Cardiac muscle cell (in vitro differentiated cells and primary cell): ENCODE measurements at regions not wholly inside any gene's neighbourhood (a gene's known extent, or its start where the extent isn't known, plus 50 kb on each side); places are given as distances from the start of the nearest gene placed in this dataset.

Source experiments
- DNase-seq, 2 donors: peaks; one replicate each; pipeline versions ENCODE4 v3.0.0 to v3.0.0-alpha.2; 2010 to 2017; ENCODE audit warnings: low read depth in 1 of 2, low spot score in 1 of 2
- H3K27ac ChIP-seq: fragments of 200-600 bp; sonication (generic); 2 replicates; pipeline ENCODE4 v1.5.1; 2016
- H3K27me3 ChIP-seq: fragments of 200-600 bp; sonication (generic); 2 replicates; pipeline ENCODE4 v1.6.0; 2016; ENCODE audit warnings: control low read depth
- H3K36me3 ChIP-seq: fragments of 200-600 bp; sonication (generic); 2 replicates; pipeline ENCODE4 v1.5.1; 2016; ENCODE audit warnings: control low read depth
- H3K4me1 ChIP-seq: fragments of 200-600 bp; sonication (generic); 2 replicates; pipeline ENCODE4 v1.8.1; 2017; ENCODE audit warnings: low read depth, mild to moderate bottlenecking, mixed run types
- H3K4me3 ChIP-seq: fragments of 200-600 bp; sonication (generic); 2 replicates; pipeline ENCODE4 v1.5.1; 2016; ENCODE audit warnings: mild to moderate bottlenecking
- H3K9me3 ChIP-seq: fragments of 200-600 bp; sonication (generic); 2 replicates; pipeline ENCODE4 v1.5.1; 2017; ENCODE audit warnings: low read depth, mild to moderate bottlenecking, control low read depth
- TF ChIP-seq, protein P1 (sequence below): IDR thresholded peaks from 2 replicates; pipeline ENCODE4 v1.5.1; 2012; ENCODE audit warnings: low read depth, mild to moderate bottlenecking, low read length

DNA sequence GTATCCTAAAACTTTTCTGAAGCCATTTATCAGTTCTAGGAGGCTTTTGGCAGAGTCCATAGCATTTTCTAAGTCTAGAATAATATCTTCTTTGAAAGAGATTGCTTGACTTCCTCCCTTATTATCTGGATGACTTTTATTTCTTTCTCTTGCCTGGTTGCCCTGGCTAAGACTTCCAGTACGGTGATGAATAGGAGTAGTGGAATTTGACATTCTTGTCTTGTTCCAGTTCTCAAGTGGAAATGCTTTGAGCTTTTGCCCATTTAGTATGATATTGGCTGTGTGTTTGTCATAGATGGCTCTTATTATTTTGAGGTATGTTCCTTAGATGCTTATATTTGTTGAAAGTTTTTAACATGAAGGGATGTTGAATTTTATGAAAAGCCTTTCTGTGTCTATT, 1647.9 kb downstream of the PLA2G4A start:
- Histone ChIP-seq H3K36me3 (no peaks in the 10 kb centered on the region), H3K4me3 (no peak overlapping the region), H3K27me3 (no peaks in the 10 kb centered on the region), H3K9me3 (no peaks in the 10 kb centered on the region), H3K27ac (no peak overlapping the region), H3K4me1 (no peaks in the 10 kb centered on the region)
- no peak for DNase-seq
- TF ChIP-seq, protein P1, sequence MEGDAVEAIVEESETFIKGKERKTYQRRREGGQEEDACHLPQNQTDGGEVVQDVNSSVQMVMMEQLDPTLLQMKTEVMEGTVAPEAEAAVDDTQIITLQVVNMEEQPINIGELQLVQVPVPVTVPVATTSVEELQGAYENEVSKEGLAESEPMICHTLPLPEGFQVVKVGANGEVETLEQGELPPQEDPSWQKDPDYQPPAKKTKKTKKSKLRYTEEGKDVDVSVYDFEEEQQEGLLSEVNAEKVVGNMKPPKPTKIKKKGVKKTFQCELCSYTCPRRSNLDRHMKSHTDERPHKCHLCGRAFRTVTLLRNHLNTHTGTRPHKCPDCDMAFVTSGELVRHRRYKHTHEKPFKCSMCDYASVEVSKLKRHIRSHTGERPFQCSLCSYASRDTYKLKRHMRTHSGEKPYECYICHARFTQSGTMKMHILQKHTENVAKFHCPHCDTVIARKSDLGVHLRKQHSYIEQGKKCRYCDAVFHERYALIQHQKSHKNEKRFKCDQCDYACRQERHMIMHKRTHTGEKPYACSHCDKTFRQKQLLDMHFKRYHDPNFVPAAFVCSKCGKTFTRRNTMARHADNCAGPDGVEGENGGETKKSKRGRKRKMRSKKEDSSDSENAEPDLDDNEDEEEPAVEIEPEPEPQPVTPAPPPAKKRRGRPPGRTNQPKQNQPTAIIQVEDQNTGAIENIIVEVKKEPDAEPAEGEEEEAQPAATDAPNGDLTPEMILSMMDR: no peak

DNA sequence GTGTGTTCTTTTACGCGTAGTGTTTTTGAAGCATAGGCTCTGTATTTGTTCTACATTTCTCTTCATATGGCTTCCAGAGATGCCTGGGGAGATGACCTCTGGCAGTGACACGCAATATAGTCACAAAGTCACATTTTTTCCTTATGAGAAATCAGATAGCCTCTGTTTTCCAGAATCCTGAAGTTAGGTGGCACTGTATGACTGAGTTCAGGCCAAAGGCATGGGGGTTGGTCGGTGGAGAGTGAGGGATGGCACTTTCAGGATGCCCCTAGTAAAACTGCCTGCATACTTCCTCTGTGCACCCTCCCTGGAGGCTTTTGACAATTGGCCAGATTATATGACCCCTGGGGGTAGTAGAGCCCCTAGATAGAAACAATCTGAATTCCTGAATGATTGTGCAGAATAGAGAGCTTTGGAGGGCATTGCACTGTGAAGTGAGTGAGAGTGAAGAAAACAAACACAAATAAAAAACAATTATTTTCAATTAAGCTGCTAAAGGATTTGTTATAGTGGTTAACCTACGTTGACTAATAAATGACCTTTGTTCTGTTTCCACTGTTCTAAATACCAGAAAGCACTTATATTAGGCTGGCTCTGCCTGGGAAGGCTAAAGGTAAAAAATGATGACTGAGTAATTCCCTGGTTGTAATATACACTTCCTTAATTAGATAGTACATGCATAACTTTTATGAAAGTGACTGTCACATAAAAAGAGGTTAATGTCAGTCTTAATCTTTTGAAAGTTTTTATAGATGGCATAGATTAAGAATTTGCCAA, 1660.8 kb downstream of the PLA2G4A start:
- H3K27ac ChIP-seq: no peak overlapping the region
- H3K4me3 ChIP-seq: no peak overlapping the region
- TF ChIP-seq, protein P1: no peak
- peaks cover 5% of the 10 kb centered on the region for H3K4me1 ChIP-seq
- no peaks in the 10 kb centered on the region for H3K27me3 ChIP-seq
- no peaks in the 10 kb centered on the region for H3K36me3 ChIP-seq
- no peaks in the 10 kb centered on the region for H3K9me3 ChIP-seq
- no peak for DNase-seq

DNA sequence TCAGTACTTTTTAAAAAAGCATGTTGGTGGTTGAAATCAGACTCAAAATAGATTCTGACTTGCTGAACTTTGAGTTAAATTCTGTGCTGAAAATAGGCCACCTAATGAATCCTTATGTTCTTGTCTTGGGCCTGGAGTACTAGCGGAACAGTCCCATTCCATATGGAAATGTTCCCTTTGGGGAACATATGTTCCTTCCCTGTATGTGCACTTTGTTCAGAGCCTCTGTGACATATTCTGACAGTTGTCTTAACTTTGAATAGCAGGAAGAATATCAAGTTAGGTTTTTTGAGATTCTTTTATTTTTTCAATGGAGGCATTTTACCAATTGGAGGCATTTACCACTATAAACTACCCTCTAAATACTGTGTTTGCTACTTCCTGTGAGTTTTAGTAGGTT, 1667.8 kb downstream of the PLA2G4A start:
- Histone ChIP-seq H3K9me3 (no peaks in the 10 kb centered on the region), H3K4me1 (no peaks in the 10 kb centered on the region), H3K27ac (no peak overlapping the region), H3K27me3 (no peaks in the 10 kb centered on the region), H3K4me3 (no peak overlapping the region), H3K36me3 (no peaks in the 10 kb centered on the region)
- DNase-seq: no peak
- TF ChIP-seq, protein P1: no peak

DNA sequence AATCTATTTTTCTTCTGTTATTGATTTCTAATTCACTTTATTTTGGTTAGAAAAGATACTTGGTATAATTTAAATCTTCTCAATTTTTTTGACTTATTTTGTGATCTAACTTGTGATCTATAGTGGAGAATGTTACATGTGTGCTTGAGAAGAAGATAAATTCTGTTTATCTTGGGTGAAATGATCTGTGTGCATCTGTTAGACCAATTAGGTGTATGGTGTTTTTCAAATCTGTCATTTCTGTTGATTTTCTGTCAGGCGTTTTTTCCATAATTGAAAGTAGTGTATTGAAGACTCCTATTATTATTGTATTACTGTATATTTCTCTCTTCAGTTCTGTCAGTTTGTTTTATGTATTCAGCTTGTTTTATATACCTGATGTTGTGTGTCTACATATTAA, 1668.3 kb downstream of the PLA2G4A start:
- TF ChIP-seq, protein P1: no peak
- no peaks in the 10 kb centered on the region for H3K27me3 ChIP-seq
- DNase-seq: no peak
- no peaks in the 10 kb centered on the region for H3K4me1 ChIP-seq
- H3K36me3 ChIP-seq: no peaks in the 10 kb centered on the region
- H3K4me3 ChIP-seq: no peak overlapping the region
- H3K9me3 ChIP-seq: no peaks in the 10 kb centered on the region
- H3K27ac ChIP-seq: no peak overlapping the region

DNA sequence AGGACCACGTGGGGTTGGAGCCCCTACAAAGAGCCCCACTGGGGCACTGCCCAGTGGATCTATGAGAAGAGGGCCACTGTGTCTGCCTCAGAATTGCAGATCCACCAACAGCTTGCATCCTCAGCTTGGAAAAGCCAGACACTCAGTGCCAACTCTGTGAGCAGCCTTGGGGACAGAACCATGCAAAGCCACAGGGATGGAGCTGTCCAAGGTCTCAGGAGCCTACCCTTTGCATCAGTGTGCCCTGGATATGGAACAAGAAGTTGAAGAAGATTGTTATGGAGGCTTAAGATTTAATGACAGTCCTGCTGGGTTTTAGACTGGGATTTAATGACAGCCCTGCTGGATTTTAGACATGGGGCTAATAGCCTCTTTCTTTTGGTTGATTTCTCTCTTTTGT, 1670.9 kb downstream of the PLA2G4A start:
- TF ChIP-seq, protein P1: no peak
- Histone ChIP-seq H3K4me3 (no peak overlapping the region), H3K9me3 (no peaks in the 10 kb centered on the region), H3K27me3 (no peaks in the 10 kb centered on the region), H3K27ac (no peak overlapping the region), H3K4me1 (no peaks in the 10 kb centered on the region), H3K36me3 (no peaks in the 10 kb centered on the region)
- peak in 1 of 2 donors; percentile 57 for DNase-seq

DNA sequence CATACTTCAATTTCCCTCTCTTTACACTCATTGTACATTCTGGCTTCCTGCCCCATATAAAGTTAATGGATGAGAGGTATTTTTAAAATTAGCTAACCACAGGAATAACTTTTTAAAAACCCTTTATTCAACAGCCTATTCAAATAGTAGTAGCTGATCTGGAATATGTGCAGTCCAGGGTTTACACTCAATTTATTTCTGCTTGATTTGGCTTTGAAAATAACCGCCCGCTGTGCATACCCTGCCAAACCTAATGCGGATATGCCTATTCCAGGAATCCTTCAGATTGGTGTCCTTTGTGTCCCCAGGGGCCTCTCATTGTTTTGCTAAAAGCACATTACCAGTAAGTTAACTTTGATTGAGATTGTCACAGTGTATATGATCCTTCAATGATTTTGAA, 1686.2 kb downstream of the PLA2G4A start:
- H3K27me3 ChIP-seq: no peaks in the 10 kb centered on the region
- no peak overlapping the region for H3K4me3 ChIP-seq
- H3K27ac ChIP-seq: no peak overlapping the region
- no peaks in the 10 kb centered on the region for H3K4me1 ChIP-seq
- H3K36me3 ChIP-seq: no peaks in the 10 kb centered on the region
- H3K9me3 ChIP-seq: no peaks in the 10 kb centered on the region
- TF ChIP-seq, protein P1: no peak
- DNase-seq: no peak
